ENCODE measurements at regions not wholly inside any gene's neighbourhood (a gene's known extent, or its start where the extent isn't known, plus 50 kb on each side); places are given as distances from the start of the nearest gene placed in this dataset.

DNA sequence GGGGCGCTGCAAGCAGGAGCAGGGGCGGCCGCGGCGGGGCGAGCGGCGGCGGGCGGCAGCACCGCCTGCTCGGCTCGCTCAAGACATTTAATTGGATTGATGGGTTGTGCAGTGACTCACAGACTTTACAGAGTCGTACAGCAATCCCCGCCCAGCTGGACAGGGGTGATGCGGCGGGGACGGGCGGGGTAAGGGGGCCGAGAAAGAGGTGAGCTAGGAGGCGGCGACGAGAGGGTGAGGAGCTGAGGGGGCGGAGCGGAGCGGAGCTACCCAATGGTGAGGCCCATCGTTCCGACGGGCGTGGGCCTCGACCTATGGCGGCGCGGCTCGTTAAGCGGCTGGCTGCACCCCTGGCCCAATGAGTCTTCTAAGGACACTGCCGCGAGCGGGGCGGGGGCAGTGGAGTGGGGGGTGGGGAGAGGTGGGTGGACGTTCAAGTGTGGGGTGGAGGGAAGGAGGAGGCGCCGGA lies 97.1 kb upstream of the SERTAD2 start:
- H2AFZ ChIP-seq, result peak overlapping the region; percentile 82
- no peak for TF ChIP-seq CTCF (IDR thresholded peaks at IDR 0.05)

GRCh38 chr2:64751286-64752260 lies 97.9 kb upstream of the SERTAD2 start:
- Histone ChIP-seq H3K9ac (peak overlapping the region; percentile 74), H3K9me3 (ENCODE audit: control insufficient read depth, low read length) (no peaks in the 10 kb centered on the region), H2AFZ (peak overlapping the region; percentile 97), H3K27ac (peak overlapping the region; percentile 97), H3K27me3 (ENCODE audit: control insufficient read depth, insufficient read depth, low read length) (no peaks in the 10 kb centered on the region), H3K79me2 (no peaks in the 10 kb centered on the region), H3K4me1 (peaks cover 9% of the 10 kb centered on the region), H3K4me2 (ENCODE audit: low read length) (peak overlapping the region; percentile 92), H3K36me3 (ENCODE audit: control insufficient read depth, insufficient read depth, low read length) (no peaks in the 10 kb centered on the region), H3K4me3 (ENCODE audit: low read depth, low read length) (peak overlapping the region; percentile 81)
- TF ChIP-seq CTCF (IDR thresholded peaks at IDR 0.05), result peak; percentile 41

More for the DNA sequence above, 97.1 kb upstream of the SERTAD2 start:
- Histone ChIP-seq H3K27me3 (ENCODE audit: control insufficient read depth, insufficient read depth, low read length) (no peaks in the 10 kb centered on the region), H3K4me3 (ENCODE audit: low read depth, low read length) (peak overlapping the region; percentile 91), H3K4me1 (peaks cover 9% of the 10 kb centered on the region), H3K36me3 (ENCODE audit: control insufficient read depth, insufficient read depth, low read length) (no peaks in the 10 kb centered on the region), H3K79me2 (no peaks in the 10 kb centered on the region), H3K27ac (peak overlapping the region; percentile 83), H3K9me3 (ENCODE audit: control insufficient read depth, low read length) (no peaks in the 10 kb centered on the region), H3K4me2 (ENCODE audit: low read length) (peak overlapping the region; percentile 95), H3K9ac (no peak overlapping the region)

DNA sequence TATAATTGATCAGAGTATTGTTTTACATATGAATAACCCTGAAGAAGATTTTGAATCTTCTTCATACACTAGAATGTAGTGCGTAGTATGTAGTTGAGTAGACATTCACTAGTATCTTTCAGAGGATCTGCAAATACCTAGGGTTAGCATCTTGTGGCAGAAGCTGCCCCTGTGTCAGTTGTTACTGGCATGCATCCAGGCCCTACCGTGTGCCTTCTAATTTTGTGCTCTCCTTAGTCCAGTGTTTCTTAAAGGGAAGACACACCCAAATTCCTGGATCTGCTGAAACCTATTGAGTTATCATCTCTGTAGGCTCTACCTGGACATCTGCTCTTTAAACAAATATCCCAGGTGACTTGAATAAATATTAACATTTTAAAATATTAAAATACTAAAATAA lies 99.7 kb upstream of the SERTAD2 start:
- peaks cover 9% of the 10 kb centered on the region for H3K4me1 ChIP-seq
- no peaks in the 10 kb centered on the region for H3K27me3 ChIP-seq (ENCODE audit: control insufficient read depth, insufficient read depth, low read length)
- no peak overlapping the region for H2AFZ ChIP-seq
- H3K9me3 ChIP-seq (ENCODE audit: control insufficient read depth, low read length), result no peaks in the 10 kb centered on the region
- H3K9ac ChIP-seq, result no peak overlapping the region
- H3K27ac ChIP-seq, result no peak overlapping the region
- H3K4me2 ChIP-seq (ENCODE audit: low read length), result no peak overlapping the region
- no peak overlapping the region for H3K4me3 ChIP-seq (ENCODE audit: low read depth, low read length)
- no peaks in the 10 kb centered on the region for H3K36me3 ChIP-seq (ENCODE audit: control insufficient read depth, insufficient read depth, low read length)
- no peak for TF ChIP-seq CTCF (IDR thresholded peaks at IDR 0.05)
- no peaks in the 10 kb centered on the region for H3K79me2 ChIP-seq

DNA sequence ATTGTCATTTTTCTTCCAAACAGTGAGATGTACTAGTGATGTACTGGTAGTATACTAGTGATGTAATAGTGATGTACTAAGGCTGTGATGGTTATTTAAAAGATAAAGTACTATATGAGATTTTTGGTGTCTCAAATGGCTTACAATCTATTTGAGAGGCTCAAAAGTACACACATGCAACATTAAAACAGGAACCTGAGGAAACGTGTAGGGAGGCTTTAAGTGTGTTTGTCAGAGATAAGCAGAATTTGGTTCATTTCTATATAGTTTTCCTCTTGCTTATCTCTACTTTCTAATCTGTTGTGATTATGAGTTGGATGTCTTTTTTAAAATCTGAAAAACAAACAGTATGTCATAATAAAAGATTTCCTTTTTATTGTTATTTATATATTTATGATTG lies 100.9 kb upstream of the SERTAD2 start:
- no peaks in the 10 kb centered on the region for H3K9me3 ChIP-seq (ENCODE audit: control insufficient read depth, low read length)
- no peaks in the 10 kb centered on the region for H3K36me3 ChIP-seq (ENCODE audit: control insufficient read depth, insufficient read depth, low read length)
- peaks cover 4% of the 10 kb centered on the region for H3K4me1 ChIP-seq
- H3K27ac ChIP-seq, result no peak overlapping the region
- no peak overlapping the region for H3K4me3 ChIP-seq (ENCODE audit: low read depth, low read length)
- TF ChIP-seq CTCF (IDR thresholded peaks at IDR 0.05), result no peak
- no peak overlapping the region for H2AFZ ChIP-seq
- no peaks in the 10 kb centered on the region for H3K27me3 ChIP-seq (ENCODE audit: control insufficient read depth, insufficient read depth, low read length)
- no peak overlapping the region for H3K4me2 ChIP-seq (ENCODE audit: low read length)
- no peaks in the 10 kb centered on the region for H3K79me2 ChIP-seq
- no peak overlapping the region for H3K9ac ChIP-seq
